HG03159 (cell line): ENCODE measurements at regions not wholly inside any gene's neighbourhood (a gene's known extent, or its start where the extent isn't known, plus 50 kb on each side); places are given as distances from the start of the nearest gene placed in this dataset.

Experiments used
- ATAC-seq: cut with Tn5 transposase; IDR thresholded peaks from one replicate; pipeline ENCODE4 v1.9.1; 2021; ENCODE audit warnings: mild to moderate bottlenecking, moderate library complexity; ENCODE audit not compliant: unreplicated experiment

DNA sequence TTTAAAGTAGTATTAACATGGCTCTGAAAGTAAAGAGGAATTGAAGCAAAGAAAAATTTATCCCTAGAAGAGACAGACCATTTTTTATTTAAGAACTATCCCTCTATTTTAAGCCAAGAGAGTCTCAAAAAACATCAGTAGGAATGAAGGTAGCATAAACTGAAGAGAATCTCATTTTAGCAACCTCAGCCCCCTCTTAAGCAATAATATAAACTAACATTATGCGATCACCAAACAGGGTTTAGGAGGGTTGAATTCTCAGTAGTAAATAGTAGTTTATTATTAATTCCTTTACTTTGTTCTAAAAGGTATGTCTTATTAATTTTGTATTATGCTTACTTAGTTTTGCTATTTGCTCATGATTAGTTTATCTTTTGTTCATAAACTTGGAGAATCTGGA is 287.4 kb downstream of the CDK5RAP2 start:
- ATAC-seq, result no peak

DNA sequence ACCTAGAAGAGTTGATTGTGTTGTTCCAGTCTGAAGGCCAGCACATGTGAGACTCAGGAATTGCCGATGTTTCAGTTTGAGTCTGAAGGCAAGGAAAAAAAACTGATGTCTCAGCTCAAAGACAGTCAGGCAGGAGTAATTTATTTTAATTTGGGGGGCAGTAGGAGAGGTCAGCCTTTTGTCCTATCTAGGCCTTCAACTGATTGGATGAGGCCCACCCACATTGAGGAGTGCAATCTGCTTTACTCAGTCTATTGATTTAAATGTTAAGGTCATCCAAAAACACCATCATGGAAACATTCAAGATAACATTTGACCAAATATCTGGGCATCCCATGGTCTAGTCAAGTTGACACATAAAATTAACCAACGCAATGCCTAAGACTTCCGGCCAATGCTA is 288.9 kb downstream of the CDK5RAP2 start:
- ATAC-seq, result no peak

DNA sequence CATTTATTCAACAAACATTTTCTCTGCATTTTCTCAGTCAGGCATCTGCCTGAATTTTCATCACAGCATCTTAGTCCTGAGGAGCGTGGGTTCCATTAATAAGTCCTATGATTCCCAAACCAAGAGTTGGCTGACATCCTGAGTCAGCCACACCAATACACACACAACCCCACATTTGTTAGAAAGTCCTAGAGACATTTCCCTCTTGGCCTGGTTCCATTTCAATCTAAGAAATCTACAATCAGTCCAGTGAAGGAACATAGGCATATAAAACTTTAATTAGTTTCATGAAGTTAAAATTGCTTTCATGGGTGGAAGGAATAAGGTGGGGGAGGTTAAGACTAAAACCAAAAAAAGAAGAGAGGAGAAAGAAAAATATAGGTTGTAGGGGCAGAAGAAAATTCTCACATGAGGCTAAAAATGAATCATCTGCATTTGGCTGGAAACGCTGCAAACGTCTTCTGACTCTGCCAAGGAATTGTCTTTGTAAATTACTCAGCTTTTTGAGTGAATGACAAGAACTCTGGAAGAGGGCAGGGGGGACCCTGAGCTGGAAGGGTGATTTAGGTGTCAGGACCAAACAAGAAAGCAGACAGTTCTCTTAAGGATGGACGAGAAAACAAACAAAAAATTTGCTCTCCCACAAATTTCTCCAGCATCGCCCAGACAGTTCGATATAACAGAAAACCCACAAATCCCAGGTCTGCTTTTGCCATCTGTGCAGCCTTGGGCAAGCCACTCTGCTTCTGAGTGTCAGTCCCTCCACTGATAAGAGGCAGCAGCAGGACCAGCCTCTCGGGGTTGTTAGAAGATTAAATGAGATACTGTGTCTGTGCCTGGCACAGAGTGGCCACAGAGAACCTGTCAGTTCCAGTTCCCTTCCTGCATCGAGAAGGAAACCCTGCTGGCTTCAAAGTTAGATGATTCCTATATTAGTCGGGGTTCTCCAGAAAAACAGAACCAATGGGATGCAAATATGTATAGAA is 289.7 kb downstream of the CDK5RAP2 start:
- no peak for ATAC-seq

DNA sequence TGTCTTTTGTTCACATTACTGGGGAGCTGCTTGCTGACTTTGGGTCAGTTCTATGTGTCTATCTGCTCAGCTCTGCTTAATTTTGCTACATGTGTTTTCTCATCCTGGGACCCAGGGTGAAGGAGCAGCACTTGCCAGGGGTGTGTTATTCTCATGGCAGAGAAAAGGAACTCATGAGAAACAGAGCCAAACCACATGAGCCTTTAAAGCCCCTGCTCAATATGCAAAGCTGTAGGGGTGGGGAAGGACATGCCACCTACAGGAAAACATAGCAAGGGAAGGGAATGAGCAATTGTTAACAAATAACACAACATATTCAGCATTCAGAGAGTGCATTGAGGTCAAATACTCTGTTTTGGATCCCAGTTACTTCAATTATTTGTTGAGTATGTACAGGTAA is 290.9 kb downstream of the CDK5RAP2 start:
- ATAC-seq, result no peak

DNA sequence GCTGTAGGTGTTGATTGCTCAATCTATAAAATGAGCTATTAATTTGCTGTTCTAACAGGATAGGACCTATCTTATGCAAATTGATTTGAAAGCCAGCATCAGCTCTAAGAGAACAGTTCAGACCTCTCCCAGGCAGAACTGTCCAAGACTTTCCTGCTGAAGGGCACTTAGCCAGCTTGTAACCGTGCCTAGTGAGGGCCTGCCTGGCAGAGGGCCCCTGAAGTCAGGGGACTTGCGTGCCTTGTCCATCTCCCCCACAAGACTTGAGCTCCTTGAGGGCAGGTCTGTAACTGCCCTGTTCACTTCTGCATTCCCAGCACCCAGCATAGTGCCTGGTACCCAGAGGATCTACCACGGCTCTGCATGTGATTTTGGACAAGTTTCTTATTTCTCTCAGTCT is 293.4 kb downstream of the CDK5RAP2 start:
- ATAC-seq, result no peak

DNA sequence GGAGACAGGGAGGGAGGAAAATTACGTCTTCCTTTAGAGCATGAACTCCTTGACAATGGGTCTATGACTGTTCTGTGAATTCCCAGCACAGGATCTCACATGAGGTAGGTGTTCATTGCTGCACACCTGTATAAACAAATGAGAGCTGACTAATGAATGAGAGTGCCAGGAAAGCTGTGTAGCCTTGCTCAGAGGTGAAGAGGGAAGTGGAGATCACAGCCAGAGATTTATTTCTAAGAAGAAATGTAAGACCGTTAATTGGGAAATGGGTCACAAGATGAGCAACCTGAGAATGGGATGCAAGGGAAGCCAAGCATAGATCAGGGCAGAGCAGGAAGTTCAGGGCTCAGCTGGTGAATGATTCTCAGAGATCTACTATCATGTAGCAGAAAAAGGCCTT is 295.1 kb downstream of the CDK5RAP2 start:
- ATAC-seq, result no peak

DNA sequence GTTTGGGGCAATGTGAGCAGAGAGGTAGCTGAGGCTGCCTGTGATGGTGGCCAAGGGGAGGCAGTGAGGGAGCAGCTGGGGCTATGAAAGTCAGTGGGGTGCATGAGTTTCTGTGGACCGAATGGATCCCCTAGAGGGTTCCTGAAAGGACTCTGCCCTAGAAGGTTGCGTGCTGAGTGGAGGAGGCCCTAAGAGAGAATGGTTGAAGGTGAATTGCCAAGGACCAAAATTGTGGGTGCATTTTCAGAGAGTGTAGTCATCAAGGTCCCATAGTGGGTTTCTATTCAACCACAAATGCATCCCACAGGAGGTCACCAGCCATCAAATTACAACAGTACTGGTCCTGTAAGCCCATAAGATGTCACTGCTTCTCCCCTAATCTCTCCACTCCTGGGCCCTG is 298.3 kb downstream of the CDK5RAP2 start:
- no peak for ATAC-seq

DNA sequence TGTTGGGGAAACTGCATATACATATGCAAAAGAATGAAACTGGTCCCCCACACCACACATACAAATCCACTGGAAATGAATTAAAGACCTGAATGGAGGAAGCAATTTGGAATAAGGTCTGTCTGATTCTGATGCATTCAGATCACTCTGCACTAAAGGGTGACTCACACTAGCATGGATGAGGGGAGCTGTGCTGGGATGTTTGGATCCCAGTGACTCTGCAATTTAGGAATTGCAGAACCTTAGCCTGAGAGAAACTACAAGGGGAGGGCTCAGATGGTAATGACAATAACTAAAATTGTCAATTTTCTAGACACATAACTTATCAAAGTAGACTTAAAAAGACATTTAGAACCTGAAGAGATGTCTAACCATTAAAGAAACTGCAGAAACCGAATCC is 312.0 kb downstream of the CDK5RAP2 start:
- no peak for ATAC-seq

DNA sequence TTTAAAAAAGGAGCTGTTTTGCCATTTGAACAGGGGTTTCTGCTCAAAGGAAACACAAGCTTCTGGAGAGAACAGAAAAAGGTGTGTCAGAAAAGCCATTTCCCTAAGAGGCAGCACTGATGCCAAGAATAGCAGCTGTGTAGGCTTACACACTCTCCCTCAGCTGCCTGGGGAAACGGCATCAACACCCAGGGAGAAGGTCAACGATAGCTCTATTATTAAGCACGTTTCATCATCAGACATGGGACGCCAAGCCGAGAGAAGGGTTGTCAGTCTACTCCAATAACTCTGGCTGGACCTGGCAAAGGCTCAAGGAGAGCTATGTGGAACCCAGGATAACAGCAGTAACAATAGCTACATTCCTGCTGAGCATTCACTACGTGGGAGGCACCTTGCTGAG is 314.2 kb downstream of the CDK5RAP2 start:
- ATAC-seq, result no peak

DNA sequence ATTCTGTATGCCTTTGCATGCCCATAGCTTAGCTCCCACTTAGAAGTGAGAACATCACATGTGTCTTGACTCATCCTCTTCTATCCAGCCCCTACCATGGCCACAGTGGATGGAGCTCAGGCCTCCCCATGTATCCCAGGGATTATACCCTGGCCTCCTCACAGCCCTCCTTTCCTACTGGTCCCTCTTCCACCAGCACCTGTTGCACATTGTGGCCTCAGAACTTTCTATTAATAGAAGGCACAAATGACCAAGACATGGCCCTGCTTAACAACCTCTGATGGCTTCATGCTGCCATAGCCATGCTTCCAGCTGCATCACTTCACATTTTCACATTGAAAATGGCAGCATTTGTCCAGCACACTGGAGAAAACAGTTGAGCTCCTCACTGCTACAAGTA is 315.4 kb downstream of the CDK5RAP2 start:
- ATAC-seq, result no peak

DNA sequence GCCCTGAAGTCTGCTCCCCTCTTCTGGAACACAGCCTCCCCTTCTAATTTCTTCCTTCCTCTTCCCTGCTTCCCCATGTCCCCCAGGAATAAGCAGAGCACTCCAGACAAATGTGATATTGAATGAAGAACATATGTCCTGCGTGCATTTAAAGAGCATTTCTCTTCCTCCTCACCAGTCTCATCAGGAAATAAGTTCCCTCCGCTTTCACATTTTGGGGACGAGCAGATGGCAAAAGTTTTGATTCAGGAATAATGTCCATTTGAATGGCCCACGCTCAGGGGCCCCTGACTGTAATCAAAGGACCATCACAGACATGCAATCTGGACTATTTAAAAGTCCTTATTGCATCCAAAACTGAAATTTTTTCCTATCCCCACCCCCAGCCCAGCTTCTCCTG is 316.1 kb downstream of the CDK5RAP2 start:
- no peak for ATAC-seq

DNA sequence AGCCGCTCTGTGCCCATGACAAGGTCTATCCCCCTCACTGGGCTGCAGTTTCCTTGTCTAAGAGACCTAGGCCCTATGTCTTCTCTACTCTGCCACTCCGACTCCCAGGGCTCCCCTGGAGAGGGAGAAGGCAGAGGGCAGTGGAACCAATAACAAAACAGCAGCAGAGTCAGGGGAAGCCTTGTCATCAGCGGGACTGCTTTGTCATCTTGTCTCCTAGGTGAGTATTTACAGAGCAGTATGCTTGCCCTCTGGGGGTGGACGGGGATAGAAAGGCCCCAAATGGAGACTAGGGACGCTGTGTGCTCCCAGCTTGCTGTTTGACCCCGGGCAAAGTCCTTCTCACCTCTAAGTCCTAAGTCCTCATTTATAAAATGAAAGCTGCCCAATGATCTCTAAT is 318.5 kb downstream of the CDK5RAP2 start:
- ATAC-seq, result no peak

DNA sequence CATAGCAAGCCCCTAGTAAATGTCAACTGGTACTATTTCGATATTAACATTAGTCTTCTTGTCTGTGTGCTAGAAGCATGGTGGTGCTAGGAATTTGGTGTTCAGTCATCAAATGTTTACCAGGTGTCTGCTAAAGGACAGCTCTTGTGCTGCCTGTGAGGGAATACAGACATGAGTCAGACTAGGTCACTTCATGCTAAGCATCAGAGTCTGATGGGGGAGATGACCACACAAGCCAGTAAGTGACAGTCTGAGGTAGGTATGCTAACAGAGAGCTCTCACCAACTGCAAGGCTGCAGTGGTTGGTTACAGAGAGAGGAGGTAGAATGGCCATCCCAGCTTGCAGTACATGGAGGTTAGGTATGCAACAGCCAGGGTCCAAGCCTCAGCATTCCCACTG is 320.9 kb downstream of the CDK5RAP2 start:
- ATAC-seq, result no peak

DNA sequence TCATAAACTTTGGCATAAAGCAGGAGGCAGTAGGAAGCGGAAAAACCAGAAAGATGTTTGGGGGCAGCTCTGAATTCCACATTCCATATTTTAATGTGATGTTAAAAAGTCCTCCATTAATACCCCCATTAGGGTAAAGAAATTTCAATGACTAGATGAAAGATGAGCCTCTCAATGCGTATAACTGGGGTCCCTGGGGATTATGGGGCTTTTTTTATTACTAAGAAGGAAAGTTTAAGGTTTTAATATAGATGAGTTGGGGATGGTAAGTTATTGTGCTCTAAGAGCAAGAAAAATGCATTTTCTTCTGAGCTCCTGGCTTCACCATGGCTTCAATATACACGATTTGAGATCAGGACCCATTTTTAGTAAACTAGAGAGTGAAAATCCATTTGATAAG is 321.9 kb downstream of the CDK5RAP2 start:
- no peak for ATAC-seq

DNA sequence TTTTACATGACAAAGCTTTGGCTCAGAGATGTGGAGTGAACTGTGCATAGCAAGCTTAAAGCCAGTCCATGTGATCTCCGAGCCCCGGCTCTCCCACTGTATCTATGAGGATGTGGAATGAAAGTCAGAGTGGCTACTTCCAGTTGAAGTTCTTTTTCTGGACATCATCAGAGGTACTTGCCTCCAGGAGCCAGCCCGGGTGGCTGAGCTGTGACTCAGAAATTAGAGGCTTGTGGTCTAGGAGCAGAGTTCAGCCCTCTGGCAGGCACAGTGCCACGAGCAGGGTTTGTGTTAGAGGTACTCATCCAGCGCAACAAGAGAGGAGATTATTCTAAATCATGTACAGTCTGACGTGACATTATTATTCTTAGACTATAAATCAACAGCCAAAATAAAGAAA is 322.5 kb downstream of the CDK5RAP2 start:
- ATAC-seq, result no peak

DNA sequence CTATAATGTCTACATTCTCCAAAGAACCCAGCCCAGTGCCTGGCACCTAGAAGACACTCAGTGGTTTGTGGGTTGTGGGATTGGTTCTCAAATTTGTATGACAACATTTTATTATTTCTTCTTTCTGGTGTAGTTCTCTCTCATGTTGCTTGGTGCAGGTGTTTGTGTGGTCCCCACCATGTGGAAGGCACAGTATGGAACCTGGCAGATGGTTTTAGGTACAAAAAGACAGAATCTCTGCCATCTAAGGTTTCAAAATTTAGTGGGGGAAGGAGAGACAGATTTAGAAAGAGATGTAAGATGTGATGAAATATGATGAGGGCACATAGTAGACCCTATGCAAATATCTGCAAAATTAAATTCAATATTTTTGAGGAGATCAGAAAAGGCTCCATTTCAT is 323.8 kb downstream of the CDK5RAP2 start:
- ATAC-seq, result no peak

DNA sequence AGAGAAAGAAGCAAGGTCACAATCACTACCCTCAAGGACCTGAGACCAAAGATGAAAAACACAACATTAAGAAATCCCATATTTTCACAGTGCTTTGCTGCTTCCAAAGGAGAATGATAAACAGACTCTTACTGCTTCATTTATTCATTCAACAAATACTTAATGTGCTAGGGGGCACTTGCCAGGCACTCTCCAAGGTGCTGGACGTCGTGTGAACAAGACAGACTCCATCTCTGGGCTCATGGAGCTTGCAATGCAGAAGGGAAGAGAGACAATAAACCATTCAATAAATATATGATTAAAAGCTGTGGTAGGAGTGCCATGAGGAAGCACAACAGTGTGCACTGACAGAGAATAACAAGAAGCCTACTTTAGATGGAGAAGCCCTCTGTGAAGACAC is 327.7 kb downstream of the CDK5RAP2 start:
- ATAC-seq, result no peak

DNA sequence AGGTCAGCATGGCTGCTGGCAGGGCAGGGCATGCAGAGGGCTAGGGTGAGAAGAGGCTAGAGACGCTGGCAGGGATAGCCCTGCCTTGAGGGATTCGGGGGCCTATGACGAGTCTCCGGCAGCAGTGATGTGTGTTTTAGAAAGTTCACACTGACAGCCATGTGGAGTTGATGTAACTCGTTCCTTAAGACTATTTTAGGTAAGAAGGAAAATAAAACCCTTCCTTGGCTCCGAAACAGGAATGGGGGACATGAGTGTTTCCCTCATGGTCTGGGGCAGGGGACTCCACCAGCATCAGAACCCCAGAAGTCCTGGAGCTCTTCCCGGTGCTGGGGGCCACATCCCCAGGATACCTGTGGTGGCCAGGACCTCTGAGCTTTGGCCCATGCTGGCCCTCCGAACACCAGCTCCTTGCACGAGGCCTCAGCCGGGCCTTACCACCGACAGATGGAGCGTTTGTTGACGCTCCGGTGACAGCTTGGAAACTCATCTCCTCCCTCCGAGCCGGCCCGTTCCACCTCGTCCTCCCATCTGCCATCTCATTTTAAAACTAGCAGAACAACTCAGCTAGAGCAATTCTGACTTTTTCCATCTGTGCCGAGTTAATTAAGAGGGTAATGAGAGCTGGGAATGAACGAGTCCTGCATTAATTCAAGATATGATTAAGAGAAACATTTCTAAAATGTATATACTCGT is 337.7 kb downstream of the CDK5RAP2 start:
- no peak for ATAC-seq

DNA sequence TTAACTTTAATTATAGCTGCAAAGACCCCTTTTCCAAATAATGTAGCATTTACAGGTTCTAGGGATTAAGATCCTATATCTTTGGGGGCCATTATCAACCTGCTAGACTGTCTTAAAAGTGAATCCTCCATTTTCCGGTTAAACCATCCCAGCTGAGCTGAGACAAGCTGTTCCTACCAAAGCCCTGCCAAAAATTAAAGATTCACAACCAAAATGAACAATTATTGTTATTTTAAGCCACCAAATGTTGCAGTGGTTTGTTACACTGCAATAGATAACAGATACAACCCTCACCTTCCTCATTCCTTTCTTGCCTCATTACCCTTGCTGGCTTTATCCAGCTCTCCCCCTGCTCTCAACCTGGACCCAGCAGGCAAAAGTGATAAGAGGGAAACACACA is 343.4 kb downstream of the CDK5RAP2 start:
- ATAC-seq, result no peak

DNA sequence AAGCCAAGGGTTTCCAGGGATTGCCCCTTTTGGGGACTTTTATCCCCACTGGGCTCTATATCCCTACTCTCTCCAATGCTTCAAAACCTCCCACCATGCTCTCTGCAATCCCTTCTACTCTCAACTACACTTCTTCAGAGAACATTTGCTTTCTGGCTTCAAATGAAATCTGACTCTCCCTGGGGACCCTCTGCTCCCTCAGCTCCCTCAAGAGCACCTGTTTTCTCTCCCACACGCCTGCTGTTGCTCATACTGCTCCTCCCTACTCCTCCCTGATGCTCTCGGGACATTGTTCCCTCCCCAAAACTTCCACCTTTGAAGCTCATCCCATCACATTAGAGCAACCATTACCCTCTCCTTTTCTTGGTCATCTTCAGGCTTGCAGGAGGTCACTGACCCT is 344.9 kb downstream of the CDK5RAP2 start:
- no peak for ATAC-seq

DNA sequence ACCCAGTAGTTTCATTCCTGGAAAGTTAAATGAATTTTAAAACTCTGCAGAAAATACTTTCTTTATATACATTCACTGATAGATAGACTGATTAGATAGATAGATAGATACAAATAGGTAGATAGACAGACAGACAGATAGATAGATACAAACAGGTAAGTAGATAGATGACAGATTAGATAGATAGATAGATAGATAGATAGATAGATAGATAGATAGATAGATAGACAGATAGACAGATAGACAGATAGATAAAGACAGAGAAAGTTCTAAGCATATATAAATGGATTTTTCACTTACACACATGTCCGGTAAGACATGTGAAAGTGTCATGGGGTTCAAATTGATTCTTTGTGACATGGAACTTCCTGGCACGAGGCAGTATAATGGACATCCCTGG is 349.7 kb downstream of the CDK5RAP2 start:
- no peak for ATAC-seq

DNA sequence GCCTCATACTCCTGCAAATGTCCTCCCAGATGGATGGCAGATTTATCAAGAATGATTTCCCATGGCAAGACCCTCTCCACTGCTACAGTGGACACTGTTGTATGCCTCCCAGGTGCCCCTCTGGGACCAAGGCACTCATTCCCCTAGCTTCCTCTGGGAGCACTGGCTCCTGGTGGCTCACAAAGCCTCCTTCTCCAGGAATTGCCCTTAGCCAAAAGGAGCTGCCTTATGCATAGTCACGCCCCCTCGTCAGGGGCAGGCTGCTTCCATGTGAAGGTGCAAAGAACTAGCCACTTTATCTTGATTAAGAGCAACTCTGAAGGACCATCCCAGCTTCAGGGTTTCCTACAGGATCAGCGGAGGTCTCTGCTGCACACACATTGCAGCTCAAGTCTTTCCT is 358.1 kb downstream of the CDK5RAP2 start:
- ATAC-seq, result no peak
